HG03045 (cell line): ENCODE measurements at regions not wholly inside any gene's neighbourhood (a gene's known extent, or its start where the extent isn't known, plus 50 kb on each side); places are given as distances from the start of the nearest gene placed in this dataset.
"Not testable (repeated sequence)": the region's sequence is repeated elsewhere in the genome, so short reads cannot be mapped to it uniquely, and the experiment has no call there.

Experiments
- ATAC-seq: cut with Tn5 transposase; IDR thresholded peaks from one replicate; pipeline ENCODE4 v1.9.1; 2021; ENCODE audit warnings: mild to moderate bottlenecking, moderate library complexity; ENCODE audit not compliant: unreplicated experiment

DNA sequence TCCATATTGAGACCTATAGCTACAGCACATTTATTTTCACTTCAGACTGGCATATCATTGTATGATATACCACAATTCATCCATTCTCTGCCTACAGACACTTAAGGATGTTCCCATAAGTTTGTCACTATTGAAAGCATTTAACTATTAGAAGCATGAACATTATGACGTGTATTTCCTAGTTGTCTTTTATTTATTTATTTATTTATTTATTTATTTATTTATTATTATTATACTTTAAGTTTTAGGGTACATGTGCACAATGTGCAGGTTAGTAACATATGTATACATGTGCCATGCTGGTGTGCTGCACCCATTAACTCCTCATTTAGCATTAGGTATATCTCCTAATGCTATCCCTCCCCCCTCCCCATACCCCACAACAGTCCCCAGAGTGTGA, 448.0 kb downstream of the TMEM232 start:
- not testable (repeated sequence) for ATAC-seq

- not testable (repeated sequence) for ATAC-seq
Measured at GRCh38 chr5:110284121-110284520, 442.4 kb downstream of the TMEM232 start.

DNA sequence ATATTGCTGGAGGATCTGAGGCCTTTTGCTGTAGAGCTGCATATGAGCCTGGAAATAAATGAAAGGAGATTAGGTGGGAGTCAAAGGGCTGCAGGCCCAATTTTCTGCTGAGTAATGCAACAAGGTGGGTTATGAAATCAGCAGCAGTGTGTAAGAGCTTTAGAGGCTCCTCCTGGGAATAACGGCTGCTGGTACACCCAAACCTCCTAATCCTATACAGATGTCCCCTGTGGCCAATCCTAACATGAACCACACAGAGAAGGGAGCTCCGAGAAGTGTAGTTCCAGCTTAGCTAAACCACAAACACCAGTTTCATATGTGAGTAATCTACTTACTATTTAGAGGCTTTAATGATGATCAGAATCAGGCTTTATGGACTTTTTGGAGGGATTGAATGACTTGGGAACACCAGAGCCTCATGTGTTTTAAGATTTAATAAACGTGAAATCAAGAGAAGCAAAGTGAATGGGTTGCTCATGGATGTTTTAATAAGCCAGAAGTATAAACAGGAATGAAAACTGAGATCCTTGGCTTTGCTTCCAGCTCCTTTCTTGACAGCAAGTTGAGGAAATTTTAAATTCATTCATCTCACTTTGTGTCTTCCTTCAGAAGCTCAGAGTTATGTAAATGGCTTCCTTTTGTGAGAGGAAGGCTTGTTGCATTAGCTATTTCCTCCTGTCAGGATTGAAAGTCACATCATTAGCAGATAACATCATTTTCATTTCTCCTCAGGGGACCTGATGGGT, 437.5 kb downstream of the TMEM232 start:
- no peak for ATAC-seq

DNA sequence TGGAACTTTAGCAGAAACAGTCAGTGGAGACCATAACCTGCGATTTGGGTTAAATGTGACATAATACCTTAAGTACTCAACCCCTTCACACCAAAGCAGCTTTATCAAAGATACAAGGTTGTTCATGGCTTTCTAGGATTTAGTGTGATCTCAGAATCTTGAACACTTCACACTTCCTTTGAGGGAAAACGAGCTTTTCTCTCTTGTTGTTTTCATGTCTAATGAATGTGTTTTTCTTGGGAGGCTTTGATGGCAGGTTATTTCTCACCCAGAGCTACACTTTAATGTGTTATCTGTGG, 437.0 kb downstream of the TMEM232 start:
- ATAC-seq, result no peak

DNA sequence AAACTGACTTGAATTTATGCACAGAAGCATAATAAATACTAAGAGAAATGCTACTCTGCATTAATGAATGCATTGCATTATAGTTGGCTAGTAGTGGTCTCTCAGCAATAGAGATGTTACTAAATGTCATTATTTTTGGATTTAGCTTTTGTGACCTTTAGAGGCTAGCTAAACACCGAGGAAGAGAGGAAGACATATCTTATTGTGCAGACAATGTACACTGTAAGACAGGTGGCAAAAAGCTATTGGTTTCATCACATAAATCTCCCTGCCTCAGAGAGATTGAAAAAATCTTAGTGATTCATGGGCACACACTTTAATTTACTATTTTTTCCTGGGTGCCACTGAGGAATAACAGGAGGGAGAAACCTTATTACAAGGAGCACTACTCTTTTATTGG, 435.9 kb downstream of the TMEM232 start:
- no peak for ATAC-seq

GRCh38 chr5:110294281-110294680, 432.2 kb downstream of the TMEM232 start:
- no peak for ATAC-seq

GRCh38 chr5:110297152-110297670, 429.3 kb downstream of the TMEM232 start:
- no peak for ATAC-seq

DNA sequence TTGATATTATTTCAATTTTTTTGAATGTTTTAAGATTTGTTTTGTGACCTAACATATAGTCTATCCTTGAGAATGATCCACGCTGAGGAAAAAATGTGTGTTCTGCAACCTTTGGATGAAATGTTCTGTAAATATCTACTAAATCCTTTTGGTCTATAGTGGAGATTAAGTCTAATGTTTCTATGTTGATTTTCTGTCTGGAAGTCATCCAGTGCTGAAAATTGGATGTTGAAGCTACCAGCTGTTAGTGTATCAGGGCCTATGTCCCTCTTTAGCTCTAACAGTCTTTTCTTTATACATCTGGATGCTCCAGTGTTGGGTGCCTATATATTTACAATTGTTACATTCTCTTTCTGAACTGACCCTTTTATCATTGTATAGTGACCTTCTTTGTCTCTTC, 422.3 kb downstream of the TMEM232 start:
- ATAC-seq, result no peak

- ATAC-seq, result no peak
Measured at GRCh38 chr5:110306650-110307049, 419.8 kb downstream of the TMEM232 start.

DNA sequence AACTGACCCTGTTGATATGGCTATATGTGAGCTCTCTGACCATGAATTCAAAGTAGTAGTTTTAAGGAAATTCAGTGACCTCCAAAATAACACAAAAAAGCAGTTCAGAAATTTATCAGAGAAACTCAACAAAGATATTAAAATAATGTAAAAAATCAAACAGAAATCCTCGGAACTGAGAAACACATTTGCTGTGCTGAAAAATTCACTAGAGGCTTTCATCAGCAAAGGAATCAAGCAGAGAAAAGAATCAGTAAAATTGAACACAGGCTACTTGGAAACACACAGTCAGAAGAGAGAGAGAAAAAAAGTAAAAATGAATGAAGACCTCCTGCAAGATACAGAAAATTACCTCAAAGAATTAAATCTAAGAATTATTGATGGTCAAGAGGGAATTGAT, 417.2 kb downstream of the TMEM232 start:
- ATAC-seq, result no peak

GRCh38 chr5:110316566-110316965, 409.9 kb downstream of the TMEM232 start:
- not testable (repeated sequence) for ATAC-seq

- no peak for ATAC-seq
Measured at GRCh38 chr5:110321117-110321516, 405.4 kb downstream of the TMEM232 start.

DNA sequence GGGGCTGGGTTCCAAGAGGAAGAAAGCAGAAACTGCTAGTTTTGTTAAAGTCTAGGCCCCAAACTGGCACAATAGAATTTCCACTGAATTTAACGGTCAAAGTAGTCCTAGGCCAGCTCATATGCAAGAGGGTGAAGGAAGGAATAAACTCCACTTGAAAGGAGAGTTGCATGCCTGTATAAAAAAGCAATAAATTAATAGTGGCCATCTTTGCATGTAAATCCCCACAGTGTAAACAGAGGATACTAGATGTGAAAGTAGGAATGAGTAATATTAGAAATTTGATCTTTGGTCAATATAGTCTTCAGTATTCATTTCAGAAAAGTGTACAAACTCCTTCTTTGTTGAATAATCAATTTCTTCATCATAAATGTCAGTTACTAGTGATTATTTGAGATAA, 403.1 kb downstream of the TMEM232 start:
- ATAC-seq, result no peak

DNA sequence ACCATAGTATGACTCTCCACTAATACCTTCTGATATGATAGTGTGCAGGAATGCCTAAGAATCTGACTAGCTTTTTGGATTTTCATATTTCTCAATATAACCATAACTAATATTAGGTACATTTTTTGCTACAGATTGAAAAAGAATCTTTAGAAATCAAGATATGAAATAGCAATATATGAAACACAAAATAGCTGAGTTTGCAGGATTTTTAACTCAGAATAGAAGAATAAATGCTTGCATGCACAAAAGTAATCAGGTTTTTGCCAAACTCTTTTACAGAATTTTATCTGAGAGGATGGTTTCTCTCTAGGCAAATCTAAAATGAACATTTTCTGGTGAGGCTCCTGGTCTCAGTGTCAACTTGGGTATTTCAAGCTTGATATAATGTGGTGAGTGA, 402.6 kb downstream of the TMEM232 start:
- no peak for ATAC-seq

GRCh38 chr5:110324876-110325275, 401.6 kb downstream of the TMEM232 start:
- ATAC-seq, result no peak

DNA sequence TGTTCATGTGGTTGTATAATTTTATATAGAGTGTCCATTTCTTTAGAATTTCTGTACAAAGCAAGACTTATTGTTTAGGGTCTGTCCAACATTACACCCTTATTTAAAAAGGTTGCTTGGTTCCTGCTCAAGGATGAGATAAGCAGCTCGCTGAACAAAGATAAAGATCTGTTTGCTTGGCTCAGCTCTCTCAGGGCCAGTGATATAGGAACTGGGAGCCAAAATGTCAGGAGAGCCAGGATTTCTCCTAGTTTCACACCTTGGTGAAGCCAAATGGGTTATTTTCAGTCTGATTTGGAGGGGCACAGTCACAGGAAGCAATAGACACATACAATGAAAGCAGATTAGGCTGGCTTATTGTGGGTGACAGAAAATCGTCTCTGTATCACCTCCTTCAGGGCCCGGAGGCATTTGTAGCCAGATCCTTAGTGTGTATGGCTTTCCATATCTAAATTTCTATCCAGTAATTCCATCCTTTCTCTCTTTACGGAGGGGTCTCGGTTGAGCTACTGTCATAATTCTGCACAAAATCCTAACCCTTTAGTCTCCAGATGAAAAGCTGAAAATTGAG, 396.4 kb downstream of the TMEM232 start:
- ATAC-seq, result no peak

DNA sequence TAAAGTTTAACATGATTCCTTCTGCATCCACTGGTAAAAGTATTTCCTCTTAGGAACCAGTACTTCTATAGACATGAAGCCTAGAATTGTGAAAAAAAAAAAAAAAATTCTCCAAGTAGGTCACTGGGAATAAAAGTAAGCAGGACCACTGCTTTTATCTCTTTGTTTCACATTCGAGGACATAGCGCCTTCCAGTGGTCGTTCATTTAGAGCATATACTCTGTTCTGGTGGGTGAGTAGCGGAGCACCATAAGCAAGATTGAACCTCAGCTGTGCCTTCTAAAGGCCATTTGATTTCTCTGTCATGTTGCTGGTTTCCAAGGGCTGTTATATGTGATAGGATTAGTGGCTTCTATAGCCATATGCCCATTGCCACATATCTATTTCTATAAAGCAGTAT, 393.1 kb downstream of the TMEM232 start:
- no peak for ATAC-seq

- no peak for ATAC-seq
Measured at GRCh38 chr5:110335361-110336066, 391.0 kb downstream of the TMEM232 start.

DNA sequence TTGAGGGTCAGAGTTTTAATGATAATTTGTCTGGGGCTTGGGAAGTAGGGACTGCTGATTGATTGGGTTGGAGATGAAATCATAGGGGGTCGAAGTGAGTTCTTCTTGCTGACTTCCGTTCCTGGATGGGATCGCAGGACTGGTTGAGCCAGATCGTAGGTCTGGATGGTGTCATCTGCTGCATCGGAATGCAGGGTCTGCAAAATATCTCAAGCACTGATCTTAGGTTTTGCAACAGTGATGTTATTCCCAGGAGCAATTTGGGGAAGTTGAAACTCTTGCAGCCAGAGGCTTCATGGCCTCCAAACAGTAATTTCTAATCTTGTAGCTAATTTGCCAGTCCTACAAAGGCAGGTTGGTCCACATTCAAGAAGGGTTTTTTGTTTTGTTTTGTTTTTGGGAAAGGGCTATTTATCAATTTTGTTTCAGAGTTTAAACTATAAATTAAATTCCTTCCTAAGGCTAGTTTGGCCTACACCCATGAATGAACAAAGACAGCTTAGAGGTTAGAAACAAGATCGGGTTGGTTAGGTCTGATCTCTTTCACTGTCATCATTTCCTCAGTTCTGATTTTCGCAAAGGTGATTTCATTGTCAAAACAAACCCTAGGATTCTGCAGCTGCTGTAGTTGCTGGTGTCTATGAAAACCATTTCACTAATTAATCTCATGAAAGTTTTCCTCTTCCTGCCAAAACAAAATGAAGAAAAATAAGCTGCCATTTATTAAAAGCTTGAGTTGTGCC, 388.0 kb downstream of the TMEM232 start:
- ATAC-seq, result no peak

- no peak for ATAC-seq
Measured at GRCh38 chr5:110339399-110339798, 387.1 kb downstream of the TMEM232 start.

GRCh38 chr5:110341836-110342235, 384.6 kb downstream of the TMEM232 start:
- no peak for ATAC-seq
